ENCODE measurements at regions not wholly inside any gene's neighbourhood (a gene's known extent, or its start where the extent isn't known, plus 50 kb on each side); places are given as distances from the start of the nearest gene placed in this dataset.

DNA sequence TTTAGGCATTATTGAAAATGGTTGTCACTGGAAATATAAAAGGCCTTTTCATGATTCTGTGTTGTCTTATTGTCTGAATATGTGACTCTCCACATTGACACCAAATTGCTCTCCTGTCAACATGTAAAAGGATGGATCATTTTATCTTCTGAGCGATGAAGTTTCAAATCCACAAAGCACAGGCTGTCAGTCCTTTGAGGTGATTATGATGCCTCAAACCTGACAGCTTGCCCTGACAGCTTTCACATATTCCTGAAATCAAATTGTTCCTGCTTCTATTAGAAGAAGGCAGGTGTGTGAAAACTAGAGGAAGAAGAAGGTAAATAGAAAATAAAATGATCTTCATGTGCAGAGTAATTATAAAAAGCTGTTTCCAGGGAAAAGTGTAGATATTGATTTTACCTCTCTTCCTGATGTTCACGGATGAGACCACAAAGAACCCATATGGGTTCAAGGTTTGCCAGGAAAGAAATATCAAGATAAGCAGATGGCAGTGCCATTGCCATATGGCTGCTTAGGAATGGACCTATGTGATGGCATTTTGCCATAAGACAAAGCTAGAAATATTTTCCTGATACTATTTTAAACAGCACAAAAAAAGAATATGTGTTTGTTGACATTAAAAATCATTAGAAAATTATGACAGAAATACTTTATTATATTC is 1006.3 kb upstream of the AGA start:
- no peak for DNase-seq
- Histone ChIP-seq H2AFZ (ENCODE audit: low read length) (no peak overlapping the region), H3K4me2 (ENCODE audit: low read depth, low read length) (no peak overlapping the region), H3K36me3 (replicated peaks; ENCODE audit: insufficient read depth, low read length) (no peaks in the 10 kb centered on the region), H3K27ac (ENCODE audit: low read length) (no peak overlapping the region), H4K20me1 (ENCODE audit: insufficient read depth, low read length) (no peaks in the 10 kb centered on the region), H3K4me3 (ENCODE audit: low read length) (no peak overlapping the region), H3K9ac (ENCODE audit: low read length) (no peak overlapping the region), H3F3A (ENCODE audit: insufficient read depth, low read length) (no peaks in the 10 kb centered on the region), H3K27me3 (replicated peaks; ENCODE audit: insufficient read depth, low read length) (no peaks in the 10 kb centered on the region), H3K79me2 (ENCODE audit: low read length) (no peaks in the 10 kb centered on the region), H3K9me3 (replicated peaks; ENCODE audit: insufficient read depth, low read length) (no peaks in the 10 kb centered on the region), H3K4me1 (ENCODE audit: low read length) (no peaks in the 10 kb centered on the region), H3K9me2 (replicated peaks; ENCODE audit: insufficient read depth, low read length) (no peaks in the 10 kb centered on the region)
- TF ChIP-seq, protein P1, sequence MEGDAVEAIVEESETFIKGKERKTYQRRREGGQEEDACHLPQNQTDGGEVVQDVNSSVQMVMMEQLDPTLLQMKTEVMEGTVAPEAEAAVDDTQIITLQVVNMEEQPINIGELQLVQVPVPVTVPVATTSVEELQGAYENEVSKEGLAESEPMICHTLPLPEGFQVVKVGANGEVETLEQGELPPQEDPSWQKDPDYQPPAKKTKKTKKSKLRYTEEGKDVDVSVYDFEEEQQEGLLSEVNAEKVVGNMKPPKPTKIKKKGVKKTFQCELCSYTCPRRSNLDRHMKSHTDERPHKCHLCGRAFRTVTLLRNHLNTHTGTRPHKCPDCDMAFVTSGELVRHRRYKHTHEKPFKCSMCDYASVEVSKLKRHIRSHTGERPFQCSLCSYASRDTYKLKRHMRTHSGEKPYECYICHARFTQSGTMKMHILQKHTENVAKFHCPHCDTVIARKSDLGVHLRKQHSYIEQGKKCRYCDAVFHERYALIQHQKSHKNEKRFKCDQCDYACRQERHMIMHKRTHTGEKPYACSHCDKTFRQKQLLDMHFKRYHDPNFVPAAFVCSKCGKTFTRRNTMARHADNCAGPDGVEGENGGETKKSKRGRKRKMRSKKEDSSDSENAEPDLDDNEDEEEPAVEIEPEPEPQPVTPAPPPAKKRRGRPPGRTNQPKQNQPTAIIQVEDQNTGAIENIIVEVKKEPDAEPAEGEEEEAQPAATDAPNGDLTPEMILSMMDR (IDR thresholded peaks at IDR 0.05; ENCODE audit: low read length): no peak
- no peak for TF ChIP-seq EZH2 (optimal IDR thresholded peaks at IDR 0.05; ENCODE audit: low read depth, low read length)
- TF ChIP-seq EZH2phosphoT487 (IDR thresholded peaks at IDR 0.05; ENCODE audit: low read length): no peak

DNA sequence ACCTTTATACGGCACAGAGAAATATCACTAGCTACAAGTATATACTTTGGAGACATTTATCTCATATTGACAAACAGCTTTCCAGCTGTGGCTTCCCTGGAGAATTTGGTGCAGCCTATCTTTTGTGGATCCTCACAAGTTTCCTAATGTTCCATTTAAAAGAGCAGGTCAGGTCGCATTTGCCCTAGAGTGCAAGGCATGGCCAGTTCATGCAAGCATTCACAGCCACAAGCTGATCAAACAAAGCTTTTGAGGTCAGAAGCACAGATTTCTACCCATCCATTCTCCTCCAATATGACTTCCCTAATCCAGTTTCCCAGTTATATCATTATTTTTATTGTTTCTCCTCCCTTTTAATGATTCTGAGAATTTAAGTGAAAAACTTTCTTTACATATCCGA is 1008.4 kb upstream of the AGA start:
- no peak overlapping the region for H3K9ac ChIP-seq (ENCODE audit: low read length)
- H3K4me3 ChIP-seq (ENCODE audit: low read length): no peak overlapping the region
- DNase-seq: no peak
- H3K4me1 ChIP-seq (ENCODE audit: low read length): no peaks in the 10 kb centered on the region
- no peaks in the 10 kb centered on the region for H3K36me3 ChIP-seq (replicated peaks; ENCODE audit: insufficient read depth, low read length)
- H3F3A ChIP-seq (ENCODE audit: insufficient read depth, low read length): no peaks in the 10 kb centered on the region
- no peaks in the 10 kb centered on the region for H3K27me3 ChIP-seq (replicated peaks; ENCODE audit: insufficient read depth, low read length)
- no peaks in the 10 kb centered on the region for H4K20me1 ChIP-seq (ENCODE audit: insufficient read depth, low read length)
- H2AFZ ChIP-seq (ENCODE audit: low read length): no peak overlapping the region
- H3K27ac ChIP-seq (ENCODE audit: low read length): no peak overlapping the region
- TF ChIP-seq, protein P1 (IDR thresholded peaks at IDR 0.05; ENCODE audit: low read length): no peak
- no peak for TF ChIP-seq EZH2 (optimal IDR thresholded peaks at IDR 0.05; ENCODE audit: low read depth, low read length)
- TF ChIP-seq EZH2phosphoT487 (IDR thresholded peaks at IDR 0.05; ENCODE audit: low read length): no peak
- H3K4me2 ChIP-seq (ENCODE audit: low read depth, low read length): no peak overlapping the region
- no peaks in the 10 kb centered on the region for H3K9me3 ChIP-seq (replicated peaks; ENCODE audit: insufficient read depth, low read length)
- no peaks in the 10 kb centered on the region for H3K9me2 ChIP-seq (replicated peaks; ENCODE audit: insufficient read depth, low read length)
- no peaks in the 10 kb centered on the region for H3K79me2 ChIP-seq (ENCODE audit: low read length)

DNA sequence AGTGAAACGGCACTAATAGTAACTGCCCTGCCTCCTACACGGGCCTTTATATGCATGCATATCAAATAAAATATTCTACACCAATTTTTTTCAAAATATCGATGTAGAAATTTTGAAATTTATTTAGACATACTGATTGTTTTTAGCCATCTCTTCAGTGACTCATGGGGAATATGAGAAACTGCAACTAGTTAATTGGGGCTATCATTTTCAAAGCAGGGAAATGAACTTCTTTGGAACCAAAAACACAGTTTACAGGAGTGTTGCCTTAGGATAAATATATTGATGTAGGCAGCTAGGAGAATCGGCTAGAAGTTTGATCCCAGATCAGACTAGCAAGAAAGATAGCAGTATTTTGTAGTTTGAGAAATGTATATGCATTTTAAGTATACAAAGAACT is 1010.8 kb upstream of the AGA start:
- Histone ChIP-seq H3F3A (ENCODE audit: insufficient read depth, low read length) (no peaks in the 10 kb centered on the region), H3K27me3 (replicated peaks; ENCODE audit: insufficient read depth, low read length) (no peaks in the 10 kb centered on the region), H3K79me2 (ENCODE audit: low read length) (no peaks in the 10 kb centered on the region), H3K4me1 (ENCODE audit: low read length) (no peaks in the 10 kb centered on the region), H3K9me2 (replicated peaks; ENCODE audit: insufficient read depth, low read length) (no peaks in the 10 kb centered on the region), H2AFZ (ENCODE audit: low read length) (no peak overlapping the region), H3K36me3 (replicated peaks; ENCODE audit: insufficient read depth, low read length) (no peaks in the 10 kb centered on the region), H3K4me3 (ENCODE audit: low read length) (no peak overlapping the region), H3K27ac (ENCODE audit: low read length) (no peak overlapping the region), H3K9me3 (replicated peaks; ENCODE audit: insufficient read depth, low read length) (no peaks in the 10 kb centered on the region), H4K20me1 (ENCODE audit: insufficient read depth, low read length) (no peaks in the 10 kb centered on the region), H3K4me2 (ENCODE audit: low read depth, low read length) (no peak overlapping the region), H3K9ac (ENCODE audit: low read length) (no peak overlapping the region)
- no peak for TF ChIP-seq EZH2phosphoT487 (IDR thresholded peaks at IDR 0.05; ENCODE audit: low read length)
- TF ChIP-seq, protein P1 (IDR thresholded peaks at IDR 0.05; ENCODE audit: low read length): no peak
- no peak for TF ChIP-seq EZH2 (optimal IDR thresholded peaks at IDR 0.05; ENCODE audit: low read depth, low read length)
- DNase-seq: no peak

Data from MM.1S (cell line).